ENCODE measurements at regions not wholly inside any gene's neighbourhood (a gene's known extent, or its start where the extent isn't known, plus 50 kb on each side); places are given as distances from the start of the nearest gene placed in this dataset.
"Not testable (repeated sequence)": the region's sequence is repeated elsewhere in the genome, so short reads cannot be mapped to it uniquely, and the experiment has no call there.

DNA sequence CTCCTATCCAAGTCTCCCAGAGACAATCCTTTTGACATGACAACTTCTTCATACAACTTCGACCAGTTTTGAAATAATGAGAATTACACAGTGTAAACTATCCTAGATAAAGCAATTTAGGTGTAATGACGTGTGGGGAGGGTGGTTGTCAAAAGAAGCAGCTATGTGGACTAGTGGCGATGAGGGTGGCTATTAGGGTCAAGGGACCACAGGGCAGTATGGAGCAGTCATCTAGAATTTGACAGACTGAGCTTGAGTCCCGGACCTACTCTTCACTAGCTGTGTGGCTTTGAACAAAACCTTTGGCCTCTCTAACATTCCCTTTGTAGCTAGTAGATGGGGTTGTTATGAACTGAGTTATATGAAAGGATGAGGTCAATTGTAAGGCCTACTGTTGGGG, 247.1 kb downstream of the HAPSTR1 start:
- no peak for DNase-seq (ENCODE audit: low read depth in 2 of 2)

DNA sequence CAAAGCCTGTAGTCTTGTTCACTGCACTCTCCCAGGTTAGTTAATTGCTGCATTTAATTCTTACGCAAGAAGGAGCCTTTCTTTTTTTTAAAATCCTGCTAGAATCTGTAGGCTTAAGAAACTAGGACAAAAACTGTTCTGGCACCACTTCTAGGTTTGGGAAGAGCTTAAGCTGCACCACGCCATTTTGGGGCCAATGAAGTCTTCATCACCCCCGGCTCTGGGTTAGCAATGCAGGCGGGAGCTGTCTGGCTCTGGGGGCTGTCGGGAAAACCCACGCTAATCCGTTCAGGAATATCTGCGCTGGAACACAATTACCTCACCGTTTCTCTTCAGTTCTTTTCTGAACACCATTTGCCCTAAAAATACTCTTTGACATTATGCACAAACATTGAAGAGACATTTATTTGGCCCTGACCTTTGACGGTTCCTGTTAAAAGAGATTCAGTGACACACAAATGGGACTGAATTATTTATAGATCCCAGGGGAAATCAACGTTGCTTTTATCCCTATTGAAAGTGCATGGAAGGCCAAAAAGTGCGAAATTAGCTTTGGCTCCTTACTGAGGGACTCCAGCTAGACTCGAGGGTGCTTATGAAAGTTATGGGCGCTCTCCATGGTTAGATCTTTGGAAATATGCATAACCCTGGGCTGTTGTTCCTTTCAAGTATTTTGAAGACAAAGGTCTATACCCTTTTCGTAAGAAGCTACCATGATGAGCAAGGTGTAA, 249.2 kb downstream of the HAPSTR1 start:
- no peak for DNase-seq (ENCODE audit: low read depth in 2 of 2)

DNA sequence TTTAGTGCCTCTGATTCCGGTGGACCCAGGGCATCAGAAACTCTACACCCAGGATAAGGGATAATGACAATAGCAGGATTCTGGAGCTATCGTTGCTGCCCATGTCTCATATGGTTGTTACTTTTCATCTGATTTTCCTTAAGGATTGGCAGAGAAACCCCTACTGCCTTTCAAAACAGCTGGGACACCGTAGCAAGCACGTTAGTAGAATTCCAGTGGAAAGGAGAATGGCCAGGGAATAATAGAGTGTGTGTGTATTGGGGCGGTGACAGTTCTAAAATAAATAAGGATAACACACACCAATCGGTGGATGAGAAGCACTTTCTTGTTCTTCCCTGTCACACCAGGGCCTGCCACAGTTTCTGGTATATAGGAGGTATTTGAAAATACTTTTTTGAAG, 251.8 kb downstream of the HAPSTR1 start:
- DNase-seq (ENCODE audit: low read depth in 2 of 2), result no peak

DNA sequence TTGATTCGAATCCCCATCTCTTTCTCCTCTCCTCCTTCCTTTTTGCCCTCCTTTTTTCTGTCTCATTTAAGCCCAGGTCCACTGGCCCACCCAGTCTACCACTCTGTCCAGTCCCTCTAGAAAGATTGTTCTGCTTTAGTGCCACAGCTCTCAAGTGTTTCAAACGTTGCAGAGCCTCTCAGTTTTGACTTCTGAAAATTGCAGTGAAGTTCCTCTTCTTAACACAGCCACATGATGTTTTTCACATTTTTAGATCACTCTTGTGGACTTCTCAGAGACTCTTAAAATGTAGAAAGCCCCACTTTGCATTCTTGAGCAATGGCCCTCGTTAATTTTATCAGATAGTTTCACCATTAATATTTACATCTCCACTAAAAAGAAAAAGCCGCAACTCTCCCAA, 253.1 kb downstream of the HAPSTR1 start:
- DNase-seq (ENCODE audit: low read depth in 2 of 2), result no peak

DNA sequence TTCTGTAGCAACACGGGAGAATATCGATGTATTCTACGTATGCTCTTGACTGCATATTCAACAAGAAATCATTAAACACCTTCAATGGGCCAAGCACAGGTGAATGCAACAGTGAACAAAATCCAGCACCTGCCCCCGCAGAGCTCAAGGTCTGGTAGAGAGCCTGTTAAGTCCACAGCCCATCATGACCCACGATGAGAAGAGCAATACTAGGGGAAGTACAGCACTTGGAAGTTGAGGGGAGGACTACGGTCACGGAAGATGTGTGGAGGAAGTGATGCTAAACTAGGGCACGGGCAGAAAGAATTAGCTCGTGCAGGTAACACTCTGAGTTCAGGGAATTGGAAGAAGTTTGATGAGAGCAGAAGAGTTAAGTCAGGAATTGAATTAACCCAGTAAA, 253.6 kb downstream of the HAPSTR1 start:
- DNase-seq (ENCODE audit: low read depth in 2 of 2), result no peak

DNA sequence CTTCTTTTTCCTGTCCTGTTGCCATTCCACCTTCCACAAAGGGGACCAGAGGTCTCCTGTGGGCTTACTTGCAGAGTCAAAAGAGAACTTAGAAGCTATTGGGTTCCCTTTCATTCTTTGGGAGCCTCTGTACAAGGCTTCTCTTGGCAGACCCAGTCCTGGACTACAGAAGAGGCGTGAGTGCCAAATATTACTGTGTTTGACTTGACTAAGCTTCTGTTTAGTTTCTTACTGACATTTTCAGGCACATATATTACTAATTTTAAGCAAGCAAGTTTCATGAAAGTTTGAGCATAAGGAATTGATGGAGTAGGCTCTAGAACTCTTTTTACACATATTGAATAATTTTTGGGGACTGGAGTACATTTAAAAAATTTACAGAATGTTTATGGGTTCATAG, 254.4 kb downstream of the HAPSTR1 start:
- DNase-seq (ENCODE audit: low read depth in 2 of 2), result no peak

DNA sequence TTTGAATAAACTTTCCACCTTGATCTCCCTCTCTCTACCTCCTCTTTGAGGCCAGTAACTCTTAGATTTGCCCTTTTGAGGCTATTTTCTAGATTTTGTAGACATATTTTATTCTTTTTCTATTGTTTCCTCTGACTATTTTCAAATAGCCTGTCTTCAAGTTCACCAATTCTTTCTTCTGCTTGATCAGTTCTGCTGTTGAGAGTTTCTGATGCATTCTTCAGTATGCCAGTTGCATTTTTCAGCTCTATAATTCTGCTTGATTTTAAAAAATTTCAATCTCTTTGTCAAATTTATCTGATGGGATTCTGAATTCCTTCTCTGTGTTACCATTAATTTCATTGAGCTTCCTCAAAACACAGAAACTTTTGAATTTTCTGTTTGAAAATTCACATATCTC, 257.5 kb downstream of the HAPSTR1 start:
- DNase-seq (ENCODE audit: low read depth in 2 of 2), result no peak

DNA sequence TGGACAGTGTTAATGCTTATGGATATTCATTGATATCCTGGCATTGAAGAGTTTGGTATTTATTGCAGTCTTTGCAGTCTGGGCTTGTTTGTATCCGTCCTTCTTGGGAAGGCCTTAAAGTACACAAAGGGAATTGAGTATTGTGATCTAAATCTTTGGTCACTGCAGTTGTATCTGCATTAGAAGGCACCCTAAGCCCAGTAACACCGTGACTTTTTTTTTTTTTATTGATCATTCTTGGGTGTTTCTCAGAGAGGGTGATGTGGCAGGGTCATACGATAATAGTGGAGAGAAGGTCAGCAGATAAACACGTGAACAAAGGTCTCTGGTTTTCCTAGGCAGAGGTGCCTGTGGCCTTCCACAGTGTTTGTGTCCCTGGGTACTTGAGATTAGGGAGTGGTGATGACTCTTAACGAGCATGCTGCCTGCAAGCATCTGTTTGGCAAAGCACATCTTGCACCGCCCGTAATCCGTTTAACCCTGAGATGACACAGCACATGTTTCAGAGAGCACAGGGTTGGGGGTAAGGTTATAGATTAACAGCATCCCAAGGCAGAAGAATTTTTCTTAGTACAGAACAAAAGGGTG, 258.0 kb downstream of the HAPSTR1 start:
- not testable (repeated sequence) for DNase-seq (ENCODE audit: low read depth in 2 of 2)

DNA sequence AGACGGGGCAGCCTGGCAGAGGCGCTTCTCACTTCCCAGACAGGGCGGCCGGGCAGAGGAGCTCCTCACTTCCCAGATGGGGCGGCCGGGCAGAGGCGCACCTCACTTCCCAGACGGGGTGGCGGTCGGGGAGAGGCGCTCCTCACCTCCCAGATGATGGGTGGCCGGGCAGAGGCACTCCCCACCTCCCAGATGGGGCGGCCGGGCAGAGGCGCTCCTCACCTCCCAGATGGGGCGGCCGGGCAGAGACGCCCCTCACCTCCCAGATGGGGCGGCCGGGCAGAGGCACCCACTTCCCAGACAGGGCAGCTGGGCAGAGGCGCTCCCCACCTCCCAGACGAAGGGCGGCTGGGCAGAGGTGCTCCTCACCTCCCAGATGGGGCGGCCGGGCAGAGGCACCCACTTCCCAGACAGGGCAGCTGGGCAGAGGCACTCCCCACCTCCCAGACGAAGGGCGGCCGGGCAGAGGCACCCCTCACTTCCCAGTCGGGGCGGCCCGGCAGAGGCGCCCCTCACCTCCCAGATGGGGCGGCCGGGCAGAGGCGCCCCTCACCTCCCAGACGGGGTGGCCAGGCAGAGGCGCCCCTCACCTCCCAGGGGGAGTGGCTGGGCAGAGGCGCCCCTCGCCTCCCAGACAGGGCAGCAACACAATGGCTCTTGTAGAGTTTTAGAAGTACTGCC, 258.8 kb downstream of the HAPSTR1 start:
- not testable (repeated sequence) for DNase-seq (ENCODE audit: low read depth in 2 of 2)

DNA sequence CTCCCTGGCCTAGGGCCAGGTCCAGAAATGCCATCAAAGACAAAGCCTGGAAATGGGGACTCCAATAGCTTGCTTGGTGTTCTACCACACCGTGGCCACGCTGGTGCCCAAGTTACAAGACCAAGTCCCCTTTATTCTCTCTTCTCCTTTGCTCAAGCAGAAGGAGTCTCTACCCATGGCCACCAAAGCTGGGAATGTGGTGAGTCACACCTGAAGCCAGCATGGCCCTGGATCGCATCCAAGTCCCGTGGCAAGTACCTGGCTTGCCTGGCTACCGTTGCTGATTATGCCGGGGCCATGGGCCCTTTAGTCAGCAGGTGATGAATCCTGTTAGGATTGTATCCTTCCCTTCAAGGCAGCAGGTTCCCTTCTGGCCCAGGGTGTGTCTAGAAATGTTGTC, 260.0 kb downstream of the HAPSTR1 start:
- no peak for DNase-seq (ENCODE audit: low read depth in 2 of 2)

DNA sequence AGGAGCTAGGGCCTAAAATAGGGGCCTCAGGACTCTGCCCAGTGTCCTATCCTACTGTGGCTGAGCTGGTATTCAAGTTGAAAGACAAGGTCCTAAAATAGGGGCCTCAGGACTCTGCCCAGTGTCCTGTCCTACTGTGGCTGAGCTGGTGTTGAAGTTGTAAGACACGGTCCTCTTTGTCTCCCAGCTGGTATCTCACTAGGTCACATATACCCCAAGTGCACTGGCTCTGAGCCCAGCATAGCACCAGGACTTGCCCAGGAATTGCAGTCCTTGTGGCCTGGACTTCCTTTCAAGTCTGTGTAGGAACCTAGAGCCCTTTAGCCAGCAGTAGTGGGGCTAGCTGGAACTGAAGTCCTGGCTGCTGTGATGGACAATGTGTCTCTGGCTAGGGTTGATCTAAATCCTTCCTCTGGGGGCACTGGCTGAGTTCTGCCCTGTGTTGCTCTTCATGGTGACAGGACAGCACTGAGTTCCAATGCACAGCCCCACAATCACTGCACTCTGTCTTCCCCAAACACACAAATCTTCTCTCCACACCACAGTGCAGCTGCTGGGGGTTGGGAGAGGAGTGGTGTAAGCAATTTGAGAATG, 260.5 kb downstream of the HAPSTR1 start:
- DNase-seq (ENCODE audit: low read depth in 2 of 2), result no peak

DNA sequence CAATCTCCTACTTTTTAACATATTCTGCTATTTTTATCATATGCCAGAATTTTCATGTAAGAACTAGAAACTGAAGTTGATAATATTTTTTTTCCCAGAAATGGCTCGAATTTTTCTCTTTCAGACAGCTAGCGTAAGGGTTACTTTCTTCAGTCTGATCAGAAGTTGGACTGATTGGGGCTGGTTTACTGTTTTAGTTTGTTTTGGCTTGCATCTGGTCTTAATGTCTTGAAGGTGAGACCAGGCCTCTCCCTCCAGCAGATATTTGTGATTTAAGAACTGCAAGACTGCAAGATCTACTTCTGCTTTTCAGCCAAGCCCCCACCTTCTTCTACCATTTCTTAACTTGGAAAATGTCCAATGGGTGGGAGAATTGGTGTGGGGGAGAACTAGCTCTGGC, 266.4 kb downstream of the HAPSTR1 start:
- no peak for DNase-seq (ENCODE audit: low read depth in 2 of 2)

DNA sequence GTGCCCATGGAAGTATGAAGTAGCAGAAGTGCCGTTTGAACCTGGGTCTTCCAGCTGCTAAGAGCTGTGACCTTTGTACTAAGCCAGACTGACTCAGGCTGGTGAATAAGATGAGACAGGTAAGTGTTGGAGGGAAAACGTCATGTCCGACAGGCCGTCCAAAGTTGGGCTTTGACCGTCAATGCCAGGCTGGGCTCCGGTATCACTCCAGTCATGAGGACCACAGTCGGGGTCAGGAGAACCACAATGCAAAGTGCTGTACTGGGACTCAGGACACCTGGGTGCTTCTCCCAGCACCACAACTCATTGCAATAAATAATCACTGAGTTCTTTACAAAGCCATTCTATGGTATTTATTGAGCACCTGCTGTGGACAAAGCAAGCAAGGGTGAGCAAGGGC, 268.6 kb downstream of the HAPSTR1 start:
- no peak for DNase-seq (ENCODE audit: low read depth in 2 of 2)

DNA sequence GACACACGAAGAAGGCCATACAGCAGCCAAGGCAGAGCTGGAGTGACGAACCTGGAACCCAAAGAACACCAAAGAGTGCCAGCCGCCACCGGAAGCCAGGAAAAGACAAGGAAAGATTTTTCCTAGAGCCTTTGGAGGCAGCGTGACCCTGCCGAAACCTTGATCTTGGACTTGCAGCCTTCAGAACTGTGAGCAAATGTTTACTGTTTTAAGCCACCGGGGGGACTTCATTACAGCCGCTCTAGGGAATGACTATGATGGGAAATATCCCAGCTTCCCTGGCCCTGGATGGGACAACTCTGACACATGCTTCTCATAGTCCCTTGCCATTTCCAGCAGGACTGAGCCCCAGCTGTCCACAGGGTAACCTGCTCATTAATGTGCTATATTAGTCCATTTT, 270.6 kb downstream of the HAPSTR1 start:
- DNase-seq (ENCODE audit: low read depth in 2 of 2), result no peak

DNA sequence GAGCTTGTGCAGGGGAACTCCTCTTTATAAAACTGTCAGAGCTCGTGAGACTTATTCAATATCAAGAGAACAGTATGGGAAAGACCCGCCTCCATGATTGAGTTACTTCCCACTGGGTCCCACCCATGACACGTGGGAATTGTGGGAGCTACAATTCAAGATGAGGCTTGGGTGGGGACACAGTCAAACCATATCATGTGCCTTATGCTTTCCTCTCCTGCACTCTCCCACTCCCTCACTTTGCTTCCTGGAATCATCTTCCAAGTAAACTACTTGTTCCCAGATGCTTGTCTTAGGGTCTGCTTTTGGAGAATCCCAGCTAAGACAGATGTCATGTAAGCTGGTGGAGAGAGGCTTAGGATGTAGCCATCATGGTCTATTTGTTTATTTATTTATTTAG, 271.2 kb downstream of the HAPSTR1 start:
- no peak for DNase-seq (ENCODE audit: low read depth in 2 of 2)

DNA sequence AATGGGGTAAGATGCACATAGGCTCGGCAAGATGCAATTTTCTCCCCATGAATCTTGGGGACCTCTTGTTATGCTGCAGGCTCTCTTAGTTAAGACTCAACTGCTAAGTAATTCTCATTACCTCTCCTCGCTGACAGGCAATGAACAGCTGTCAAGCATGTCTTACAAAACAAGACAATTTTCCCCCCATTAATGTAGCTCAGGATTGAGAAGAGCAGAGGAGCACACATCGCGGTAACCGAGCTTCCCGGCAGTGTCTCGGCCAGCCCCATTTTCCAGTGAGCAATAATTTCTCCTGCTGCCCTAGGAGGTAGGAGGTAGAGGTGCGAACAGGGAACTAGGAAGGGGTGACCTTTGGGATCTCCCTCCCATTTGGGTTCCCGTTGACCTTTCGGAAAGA, 272.1 kb downstream of the HAPSTR1 start:
- DNase-seq (ENCODE audit: low read depth in 2 of 2), result no peak

DNA sequence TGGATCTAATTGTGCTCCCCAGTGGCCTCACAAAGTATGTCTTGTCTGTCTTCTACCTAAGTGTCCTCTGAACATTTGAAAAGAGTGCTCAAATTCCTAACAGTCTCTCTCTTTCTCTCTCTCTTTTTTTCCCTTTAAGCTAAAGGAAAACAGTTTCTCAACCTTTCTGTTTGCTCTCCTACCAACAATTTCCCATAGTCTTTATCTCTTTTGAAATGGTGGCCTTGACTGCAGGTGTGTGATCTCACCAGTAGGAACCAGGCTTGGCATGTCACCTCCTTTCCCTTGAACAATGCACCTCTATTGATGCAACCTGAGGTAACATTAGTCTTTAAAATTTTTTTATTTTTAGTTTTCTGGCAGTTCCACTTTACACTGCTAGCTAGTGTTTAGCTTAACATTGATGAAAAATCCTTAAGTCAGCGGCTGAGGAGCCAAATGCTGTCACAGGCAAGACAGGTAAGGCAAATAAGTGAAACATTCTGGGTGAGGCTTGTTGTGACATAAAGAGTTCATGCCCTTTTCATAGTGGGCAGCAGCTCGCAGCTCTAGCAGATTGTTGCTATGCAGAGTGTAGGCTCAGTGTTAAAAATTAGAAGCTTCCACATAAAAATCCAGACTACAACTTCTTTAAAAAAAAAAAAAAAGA, 273.4 kb downstream of the HAPSTR1 start:
- DNase-seq (ENCODE audit: low read depth in 2 of 2), result no peak

DNA sequence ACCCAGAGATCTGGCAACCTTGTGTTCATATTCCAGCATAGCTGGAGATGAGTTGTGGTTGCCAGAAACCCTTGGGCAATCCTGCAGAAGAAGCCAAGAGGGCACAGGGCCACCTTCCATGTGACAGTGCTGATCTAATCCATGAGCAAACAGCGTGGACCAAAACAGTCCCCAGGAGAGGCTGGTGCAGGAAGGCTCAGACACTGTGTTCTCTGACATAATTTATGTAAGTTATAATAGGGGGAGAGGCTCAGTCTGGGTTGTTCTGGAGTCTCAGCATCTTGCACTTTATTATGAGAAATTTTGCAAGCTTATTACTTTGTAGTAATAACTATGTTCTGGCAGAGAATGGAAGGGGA, 273.9 kb downstream of the HAPSTR1 start:
- DNase-seq (ENCODE audit: low read depth in 2 of 2), result no peak

DNA sequence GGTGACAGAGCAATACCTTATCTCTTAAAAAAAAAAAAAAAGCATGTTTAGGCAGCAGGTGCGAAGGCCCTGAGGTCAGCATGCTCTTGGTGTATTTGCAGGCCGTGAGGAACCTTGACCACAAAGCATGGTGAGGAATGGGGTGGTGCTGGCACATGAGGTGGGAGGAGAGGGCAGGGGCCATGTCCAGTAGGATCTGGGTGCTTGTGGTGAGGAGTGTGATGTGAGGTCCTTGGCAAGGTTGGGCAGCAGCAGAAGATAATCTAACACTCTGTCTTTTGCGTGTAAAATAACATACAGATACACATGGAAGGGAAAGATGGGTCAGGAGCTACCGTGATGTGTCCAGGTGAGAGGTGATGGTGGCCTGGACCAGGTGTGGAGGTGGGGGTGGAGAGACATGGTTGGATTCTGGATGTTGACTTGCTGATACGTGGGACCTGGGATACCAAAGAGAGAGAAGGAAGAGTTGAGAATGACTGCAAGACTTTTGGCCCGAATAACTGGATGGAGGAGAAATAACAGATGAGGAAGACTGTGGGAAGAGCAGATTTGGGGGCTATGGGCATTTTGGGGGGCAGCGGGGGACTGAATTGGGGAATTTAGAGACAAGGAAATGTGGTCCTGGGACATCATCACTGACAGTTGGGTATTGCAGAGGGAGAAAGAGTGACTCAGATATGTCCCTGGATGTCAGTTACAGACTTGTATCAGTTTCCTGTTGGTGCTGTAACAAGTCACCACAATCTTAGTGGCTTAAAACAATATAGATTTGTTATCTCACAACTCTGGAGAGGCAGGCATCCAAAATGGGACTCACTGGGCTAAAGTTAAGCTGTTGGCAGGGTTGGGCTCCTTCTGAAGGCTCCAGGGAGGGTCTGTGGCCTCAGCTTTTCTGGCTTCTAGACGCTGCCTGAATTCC, 274.9 kb downstream of the HAPSTR1 start:
- no peak for DNase-seq (ENCODE audit: low read depth in 2 of 2)

DNA sequence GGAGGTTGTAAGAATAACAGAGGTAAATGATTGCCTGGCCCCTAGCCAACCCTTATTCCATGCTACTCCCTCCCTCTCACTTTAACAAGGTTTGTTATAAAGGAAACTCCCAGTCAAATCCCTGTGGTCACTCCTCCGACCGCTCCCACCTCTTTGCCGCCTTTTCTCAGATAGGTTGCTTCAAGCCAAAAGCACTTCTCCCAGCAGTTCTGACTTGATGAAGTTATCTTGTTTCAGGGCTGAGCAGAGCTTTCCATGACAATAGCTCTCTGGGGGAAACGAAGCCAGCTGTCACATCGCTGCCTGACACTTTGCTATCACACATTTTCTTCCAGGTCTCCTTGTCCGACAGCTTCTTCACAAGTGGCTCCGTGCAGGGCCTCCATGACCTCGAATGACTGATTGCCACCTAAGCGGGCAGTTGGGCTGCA, 278.6 kb downstream of the HAPSTR1 start:
- no peak for DNase-seq (ENCODE audit: low read depth in 2 of 2)

DNA sequence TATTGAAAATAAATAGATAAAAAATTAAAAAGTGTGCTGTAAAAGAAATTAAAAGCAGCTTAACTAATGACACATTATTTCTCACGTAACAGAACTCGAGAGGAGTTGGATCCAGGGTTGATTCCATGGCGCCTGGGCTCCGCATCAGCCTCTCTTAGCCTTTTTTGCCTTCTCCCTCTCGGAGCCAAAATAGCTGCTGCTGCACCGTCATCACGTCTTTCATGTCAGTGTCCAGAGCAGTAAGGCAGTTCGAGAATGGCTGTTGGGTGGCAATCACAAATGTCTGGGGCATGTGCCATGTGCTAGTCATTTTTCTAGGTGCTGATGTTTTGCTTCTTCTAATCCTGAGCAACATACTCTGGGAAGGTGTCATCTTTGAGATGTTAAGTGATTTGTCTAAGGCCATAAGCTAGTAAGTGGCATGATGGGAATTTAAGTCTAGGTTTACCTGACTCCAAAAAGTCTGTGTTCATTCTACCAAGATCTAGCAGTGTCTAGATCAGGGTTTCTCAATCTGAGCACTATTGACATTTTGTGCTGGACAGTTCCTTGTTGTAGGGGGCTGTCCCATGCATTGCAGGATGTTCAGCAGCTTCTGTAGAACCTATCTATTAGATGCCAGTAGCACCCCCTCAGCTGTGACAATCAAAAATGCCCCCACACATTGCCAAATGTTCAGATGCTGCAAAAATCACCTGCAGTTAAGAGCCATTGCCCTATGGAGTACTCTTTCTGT, 280.4 kb downstream of the HAPSTR1 start:
- DNase-seq (ENCODE audit: low read depth in 2 of 2), result no peak

Measured in stimulated activated CD4-positive, alpha-beta T cell treated with anti-CD3 and anti-CD28 coated beads, Interleukin-15, amount 100 ng/mL, for 48 hours (primary cell).